Keratinocyte (primary cell): ENCODE measurements at regions not wholly inside any gene's neighbourhood (a gene's known extent, or its start where the extent isn't known, plus 50 kb on each side); places are given as distances from the start of the nearest gene placed in this dataset.
"Not testable (repeated sequence)": the region's sequence is repeated elsewhere in the genome, so short reads cannot be mapped to it uniquely, and the experiment has no call there.

Source experiments
- DNase-seq: peaks from one replicate; pipeline ENCODE4 v3.0.0-alpha.2; 2011; ENCODE audit warnings: low read depth, missing footprints, low spot score
- FAIRE-seq: peaks from 2 replicates; lab custom pipeline; 2011; peaks lifted over from hg19 to GRCh38; lab: Jason Lieb, UNC
- H2AFZ ChIP-seq: 2 replicates; pipeline ENCODE4 v1.6.0; 2012; ENCODE audit warnings: low read length, control low read depth, inconsistent platforms; ENCODE audit not compliant: control insufficient read depth
- H3K27ac ChIP-seq: 2 replicates; pipeline ENCODE4 v1.5.1; 2011; ENCODE audit warnings: low read length; ENCODE audit not compliant: control insufficient read depth, insufficient read depth
- H3K27me3 ChIP-seq: 3 replicates; pipeline ENCODE4 v1.6.0; 2011; ENCODE audit warnings: low read length; ENCODE audit not compliant: control insufficient read depth, insufficient read depth; ENCODE audit errors: extremely low read depth
- H3K36me3 ChIP-seq, 2 experiments: 2 replicates in 1 of 2; 3 replicates in 1 of 2; pipeline ENCODE4 v1.5.1; 2011; ENCODE audit warnings: low read length in 2 of 2, mild to moderate bottlenecking in 1 of 2; ENCODE audit not compliant: control insufficient read depth in 2 of 2, insufficient read depth in 2 of 2; ENCODE audit errors: extremely low read depth in 1 of 2
- H3K4me1 ChIP-seq: 3 replicates; pipeline ENCODE4 v1.5.1; 2011; ENCODE audit warnings: low read length; ENCODE audit not compliant: control insufficient read depth, insufficient read depth; ENCODE audit errors: extremely low read depth
- H3K4me2 ChIP-seq: 3 replicates; pipeline ENCODE4 v1.6.0; 2011; ENCODE audit warnings: low read depth, low read length; ENCODE audit not compliant: control insufficient read depth, insufficient read depth; ENCODE audit errors: extremely low read depth
- H3K4me3 ChIP-seq, 3 experiments: fragments of 200-600 bp in 1 of 3; sonication (generic) in 1 of 3; 2 replicates in 2 of 3; 3 replicates in 1 of 3; pipeline ENCODE4 v1.5.1; 2011 to 2016; ENCODE audit warnings: low read length in 3 of 3, mild to moderate bottlenecking in 3 of 3, control low read depth in 2 of 3, inconsistent platforms in 1 of 3, low read depth in 1 of 3, mixed read lengths in 1 of 3, mixed run types in 1 of 3, moderate library complexity in 1 of 3; ENCODE audit not compliant: control insufficient read depth in 2 of 3, insufficient read depth in 2 of 3; ENCODE audit errors: extremely low read depth in 1 of 3
- H3K79me2 ChIP-seq: 2 replicates; pipeline ENCODE4 v1.6.0; 2012; ENCODE audit warnings: low read length; ENCODE audit not compliant: control insufficient read depth, insufficient read depth
- H3K9ac ChIP-seq: 3 replicates; pipeline ENCODE4 v1.6.0; 2011; ENCODE audit warnings: low read length; ENCODE audit not compliant: control insufficient read depth, insufficient read depth; ENCODE audit errors: extremely low read depth
- H3K9me1 ChIP-seq: 3 replicates; pipeline ENCODE4 v1.6.0; 2011; ENCODE audit warnings: low read length; ENCODE audit not compliant: control insufficient read depth, insufficient read depth; ENCODE audit errors: extremely low read depth
- H3K9me3 ChIP-seq: 2 replicates; pipeline ENCODE4 v1.5.1; 2012; ENCODE audit warnings: low read depth, low read length; ENCODE audit not compliant: control insufficient read depth
- H4K20me1 ChIP-seq: 3 replicates; pipeline ENCODE4 v1.6.0; 2011; ENCODE audit warnings: low read length; ENCODE audit not compliant: control insufficient read depth, insufficient read depth; ENCODE audit errors: extremely low read depth
- CTCF ChIP-seq, 3 experiments: IDR thresholded peaks in 1 of 3; conservative IDR thresholded peaks in 1 of 3; optimal IDR thresholded peaks in 1 of 3; 2 replicates in 2 of 3; 3 replicates in 1 of 3; pipeline versions ENCODE3 to v1.5.1; 2011; ENCODE audit warnings: low read length in 3 of 3, mild to moderate bottlenecking in 3 of 3, moderate library complexity in 2 of 3, control low read depth in 1 of 3, inconsistent platforms in 1 of 3; ENCODE audit not compliant: insufficient read depth in 2 of 3; ENCODE audit errors: extremely low read depth in 1 of 3
- EZH2 ChIP-seq: IDR thresholded peaks from one replicate; pipeline ENCODE4 v1.6.1; 2012; ENCODE audit warnings: inconsistent platforms, mild to moderate bottlenecking, low read length, moderate library complexity
- dilution Hi-C: fragments of 300-500 bp; cut with MboI; formaldehyde crosslinking; loops from one replicate; pipeline ENCODE4 v1.7.0; 2020; ENCODE audit warnings: low sequenced_read_pairs; ENCODE audit not compliant: extremely low pct_ligation_motif_present

- DNase-seq: no peak
- H2AFZ ChIP-seq: no peak overlapping the region
- dilution Hi-C loops: no loop called here
- H3K9me3 ChIP-seq: no peaks in the 10 kb centered on the region
- H3K27ac ChIP-seq: no peak overlapping the region
- H3K4me2 ChIP-seq: no peak overlapping the region
- no peaks in the 10 kb centered on the region for H3K79me2 ChIP-seq
- no peak overlapping the region for H3K9ac ChIP-seq
- FAIRE-seq: no peak
- no peak for TF ChIP-seq EZH2
- no peaks in the 10 kb centered on the region for H4K20me1 ChIP-seq
- no peaks in the 10 kb centered on the region for H3K9me1 ChIP-seq
- H3K27me3 ChIP-seq: no peaks in the 10 kb centered on the region
- no peak overlapping the region for H3K4me3 ChIP-seq
- H3K4me1 ChIP-seq: no peaks in the 10 kb centered on the region
- H3K36me3 ChIP-seq: no peaks in the 10 kb centered on the region
These were observed 747.2 kb upstream of the PCDH20 start for GRCh38 chr13:62162860-62163259.

- no peak overlapping the region for H3K9ac ChIP-seq
- no peak for FAIRE-seq
- no peaks in the 10 kb centered on the region for H4K20me1 ChIP-seq
- H3K4me2 ChIP-seq: no peak overlapping the region
- DNase-seq: no peak
- dilution Hi-C loops: no loop called here
- no peaks in the 10 kb centered on the region for H3K9me3 ChIP-seq
- no peaks in the 10 kb centered on the region for H3K9me1 ChIP-seq
- no peak overlapping the region for H2AFZ ChIP-seq
- no peaks in the 10 kb centered on the region for H3K27me3 ChIP-seq
- no peaks in the 10 kb centered on the region for H3K36me3 ChIP-seq
- H3K27ac ChIP-seq: no peak overlapping the region
- no peaks in the 10 kb centered on the region for H3K79me2 ChIP-seq
- no peak overlapping the region for H3K4me3 ChIP-seq
- TF ChIP-seq EZH2 (no peak), CTCF (optimal IDR thresholded peaks at IDR 0.05 in 1 of 3, IDR thresholded peaks at IDR 0.05 in 1 of 3, conservative IDR thresholded peaks at IDR 0.05 in 1 of 3; ENCODE audit: extremely low read depth in 1 of 3, insufficient read depth in 2 of 3, low read length in 3 of 3) (no peak)
- no peaks in the 10 kb centered on the region for H3K4me1 ChIP-seq
These were observed 742.9 kb upstream of the PCDH20 start for GRCh38 chr13:62158520-62158919.

DNA sequence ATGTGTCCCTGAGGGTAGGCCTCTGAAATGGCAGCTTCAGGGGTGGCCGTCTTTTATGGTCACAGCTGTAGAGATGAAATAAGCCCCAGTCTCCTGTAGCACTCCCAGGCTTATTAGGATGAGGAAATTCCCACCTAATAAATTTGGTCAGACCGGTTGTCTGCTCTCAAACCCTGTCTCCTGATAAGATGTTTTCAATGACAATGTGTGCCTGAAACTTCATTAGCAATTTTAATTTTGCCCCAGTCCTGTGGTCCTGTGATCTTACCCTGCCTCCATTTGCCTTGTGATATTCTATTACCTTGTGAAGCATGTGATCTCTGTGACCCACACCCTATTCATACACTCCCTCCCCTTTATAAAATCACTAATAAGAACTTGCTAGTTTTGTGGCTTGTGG lies 736.1 kb upstream of the PCDH20 start:
- H3K4me3 ChIP-seq, H3K27ac ChIP-seq, H4K20me1 ChIP-seq, dilution Hi-C loops, H3K9ac ChIP-seq, H3K4me2 ChIP-seq, H3K4me1 ChIP-seq, FAIRE-seq, H2AFZ ChIP-seq, H3K9me1 ChIP-seq, H3K27me3 ChIP-seq, DNase-seq, H3K9me3 ChIP-seq, H3K36me3 ChIP-seq, H3K79me2 ChIP-seq: not testable (repeated sequence)
